ENCODE measurements at regions not wholly inside any gene's neighbourhood (a gene's known extent, or its start where the extent isn't known, plus 50 kb on each side); places are given as distances from the start of the nearest gene placed in this dataset.

DNA sequence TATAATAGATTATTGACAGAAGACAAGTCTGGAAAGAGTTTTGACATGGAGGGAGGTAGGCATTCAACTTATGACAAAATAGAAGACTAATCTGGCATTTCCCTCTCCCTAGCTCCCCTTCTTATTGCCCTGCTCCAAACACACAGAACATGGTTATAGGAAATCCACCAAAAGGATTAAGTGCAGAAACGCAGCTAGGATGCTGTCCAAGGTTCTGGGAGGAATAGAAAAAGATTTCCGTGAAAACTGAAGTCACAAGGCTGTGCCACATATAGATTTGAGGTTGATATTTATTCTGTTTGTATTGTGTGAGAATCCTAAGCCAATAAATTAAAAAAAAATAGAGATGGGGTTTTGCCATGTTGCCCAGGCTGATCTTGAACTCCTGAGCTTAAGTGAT, 107.9 kb upstream of the MAP3K7 start:
- H3K36me3 ChIP-seq (replicated peaks in 1 of 2; ENCODE audit: control insufficient read depth in 1 of 2, insufficient read depth in 2 of 2, low read length in 2 of 2): no peaks in the 10 kb centered on the region
- intact Hi-C loops (cut with micrococcal nuclease): no loop called here
- no peaks in the 10 kb centered on the region for H3K9me3 ChIP-seq (replicated peaks in 1 of 2; ENCODE audit: control insufficient read depth in 1 of 2, insufficient read depth in 1 of 2, low read length in 2 of 2)
- peaks cover 0 to 3% (median 0%) of the 10 kb centered on the region in 7 donors for H3K9me3 Mint-ChIP-seq
- H3K4me3 Mint-ChIP-seq: no peak overlapping the region
- 83% methylated on average over 1 of the region's 2 CpGs for WGBS (ENCODE audit: insufficient coverage)
- no peaks in the 10 kb centered on the region for H3K36me3 Mint-ChIP-seq
- H3K27me3 ChIP-seq (ENCODE audit: control insufficient read depth in 2 of 2, insufficient read depth in 2 of 2, low read length in 2 of 2): no peaks in the 10 kb centered on the region
- H3K4me1 Mint-ChIP-seq: no peaks in the 10 kb centered on the region
- no peak overlapping the region for H3K27ac Mint-ChIP-seq
- no peak overlapping the region for H3K27ac ChIP-seq (ENCODE audit: low read depth in 1 of 2, low read length in 2 of 2)
- no peak for DNase-seq
- no peaks in the 10 kb centered on the region for H3K79me2 ChIP-seq (ENCODE audit: insufficient read depth, low read length)
- H3K27me3 Mint-ChIP-seq (ENCODE audit: low read depth in 3 of 3): peaks cover 0 to 2% (median 0%) of the 10 kb centered on the region in 3 donors
- H3K4me1 ChIP-seq (ENCODE audit: control insufficient read depth in 1 of 2, insufficient read depth in 2 of 2, low read length in 2 of 2): no peaks in the 10 kb centered on the region
- no peak overlapping the region for H3K4me2 ChIP-seq (replicated peaks; ENCODE audit: extremely low read depth, low read length, poor library complexity, severe bottlenecking)
- no peak overlapping the region for H3K4me3 ChIP-seq (replicated peaks in 1 of 3; ENCODE audit: low read depth in 2 of 3, low read length in 3 of 3)
- no peaks in the 10 kb centered on the region for H4K20me1 ChIP-seq (ENCODE audit: insufficient read depth, low read length)
- H3K9ac ChIP-seq (ENCODE audit: insufficient read depth, low read length, poor library complexity, severe bottlenecking): no peak overlapping the region
- TF ChIP-seq, protein P1, sequence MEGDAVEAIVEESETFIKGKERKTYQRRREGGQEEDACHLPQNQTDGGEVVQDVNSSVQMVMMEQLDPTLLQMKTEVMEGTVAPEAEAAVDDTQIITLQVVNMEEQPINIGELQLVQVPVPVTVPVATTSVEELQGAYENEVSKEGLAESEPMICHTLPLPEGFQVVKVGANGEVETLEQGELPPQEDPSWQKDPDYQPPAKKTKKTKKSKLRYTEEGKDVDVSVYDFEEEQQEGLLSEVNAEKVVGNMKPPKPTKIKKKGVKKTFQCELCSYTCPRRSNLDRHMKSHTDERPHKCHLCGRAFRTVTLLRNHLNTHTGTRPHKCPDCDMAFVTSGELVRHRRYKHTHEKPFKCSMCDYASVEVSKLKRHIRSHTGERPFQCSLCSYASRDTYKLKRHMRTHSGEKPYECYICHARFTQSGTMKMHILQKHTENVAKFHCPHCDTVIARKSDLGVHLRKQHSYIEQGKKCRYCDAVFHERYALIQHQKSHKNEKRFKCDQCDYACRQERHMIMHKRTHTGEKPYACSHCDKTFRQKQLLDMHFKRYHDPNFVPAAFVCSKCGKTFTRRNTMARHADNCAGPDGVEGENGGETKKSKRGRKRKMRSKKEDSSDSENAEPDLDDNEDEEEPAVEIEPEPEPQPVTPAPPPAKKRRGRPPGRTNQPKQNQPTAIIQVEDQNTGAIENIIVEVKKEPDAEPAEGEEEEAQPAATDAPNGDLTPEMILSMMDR (IDR thresholded peaks at IDR 0.05): no peak
- H2AFZ ChIP-seq (ENCODE audit: insufficient read depth, low read depth, low read length, poor library complexity, severe bottlenecking): no peak overlapping the region

DNA sequence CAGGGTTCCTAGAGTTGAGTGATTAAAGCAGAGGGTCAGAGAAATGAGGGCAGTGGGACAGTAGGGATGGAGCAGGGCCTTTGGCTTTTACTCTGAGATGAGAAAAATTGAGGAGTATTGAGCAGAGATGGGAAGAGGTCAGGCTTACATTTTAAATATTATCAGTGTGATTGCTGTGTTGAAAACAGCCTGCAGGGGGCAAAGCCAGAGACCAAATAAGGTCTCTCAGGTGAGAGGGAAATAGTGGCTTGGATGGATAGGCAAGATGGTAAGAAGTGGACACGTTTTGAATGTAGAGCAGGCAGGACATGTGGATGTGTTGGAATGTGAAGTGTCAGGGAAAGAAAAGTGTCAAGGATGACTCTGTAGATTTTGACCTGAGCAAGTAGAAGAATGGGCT, 105.0 kb upstream of the MAP3K7 start:
- no peak overlapping the region for H3K4me3 Mint-ChIP-seq
- Histone ChIP-seq H3K27me3 (ENCODE audit: control insufficient read depth in 2 of 2, insufficient read depth in 2 of 2, low read length in 2 of 2) (no peaks in the 10 kb centered on the region), H3K79me2 (ENCODE audit: insufficient read depth, low read length) (no peaks in the 10 kb centered on the region), H3K9me3 (replicated peaks in 1 of 2; ENCODE audit: control insufficient read depth in 1 of 2, insufficient read depth in 1 of 2, low read length in 2 of 2) (no peaks in the 10 kb centered on the region), H3K4me2 (replicated peaks; ENCODE audit: extremely low read depth, low read length, poor library complexity, severe bottlenecking) (no peak overlapping the region), H3K36me3 (replicated peaks in 1 of 2; ENCODE audit: control insufficient read depth in 1 of 2, insufficient read depth in 2 of 2, low read length in 2 of 2) (no peaks in the 10 kb centered on the region), H3K9ac (ENCODE audit: insufficient read depth, low read length, poor library complexity, severe bottlenecking) (no peak overlapping the region), H2AFZ (ENCODE audit: insufficient read depth, low read depth, low read length, poor library complexity, severe bottlenecking) (no peak overlapping the region), H3K4me1 (ENCODE audit: control insufficient read depth in 1 of 2, insufficient read depth in 2 of 2, low read length in 2 of 2) (no peaks in the 10 kb centered on the region), H3K27ac (ENCODE audit: low read depth in 1 of 2, low read length in 2 of 2) (no peak overlapping the region), H3K4me3 (replicated peaks in 1 of 3; ENCODE audit: low read depth in 2 of 3, low read length in 3 of 3) (no peak overlapping the region), H4K20me1 (ENCODE audit: insufficient read depth, low read length) (no peaks in the 10 kb centered on the region)
- intact Hi-C loops (cut with micrococcal nuclease): no loop called here
- H3K27me3 Mint-ChIP-seq (ENCODE audit: low read depth in 3 of 3): peaks cover 0 to 2% (median 0%) of the 10 kb centered on the region in 3 donors
- H3K4me1 Mint-ChIP-seq: no peaks in the 10 kb centered on the region
- TF ChIP-seq, protein P1 (IDR thresholded peaks at IDR 0.05): no peak
- peaks cover 0 to 3% (median 0%) of the 10 kb centered on the region in 7 donors for H3K9me3 Mint-ChIP-seq
- DNase-seq: no peak
- no peak overlapping the region for H3K27ac Mint-ChIP-seq
- H3K36me3 Mint-ChIP-seq: no peaks in the 10 kb centered on the region
- WGBS (ENCODE audit: insufficient coverage): 88% methylated on average over 1 of the region's 1 CpG
